Adipocyte (in vitro differentiated cells): ENCODE measurements at regions not wholly inside any gene's neighbourhood (a gene's known extent, or its start where the extent isn't known, plus 50 kb on each side); places are given as distances from the start of the nearest gene placed in this dataset.

ENCODE experiments used
- DNase-seq: peaks from one replicate; pipeline ENCODE4 v3.0.0-alpha.2; 2015; ENCODE audit warnings: low read depth
- H3K27me3 ChIP-seq: replicated peaks from 2 replicates; pipeline ENCODE4 v1.7.0; 2013; ENCODE audit warnings: mild to moderate bottlenecking, low read length, moderate library complexity; ENCODE audit not compliant: control insufficient read depth, insufficient read depth
- H3K36me3 ChIP-seq: 2 replicates; pipeline ENCODE4 v1.7.0; 2013; ENCODE audit warnings: low read length, mild to moderate bottlenecking, moderate library complexity; ENCODE audit not compliant: control insufficient read depth, insufficient read depth, severe bottlenecking
- H3K4me1 ChIP-seq: 2 replicates; pipeline ENCODE4 v1.7.0; 2013; ENCODE audit warnings: mild to moderate bottlenecking, low read length, moderate library complexity; ENCODE audit not compliant: control insufficient read depth, insufficient read depth
- H3K4me3 ChIP-seq: 2 replicates; pipeline ENCODE4 v1.7.0; 2013; ENCODE audit warnings: mild to moderate bottlenecking, low read length, moderate library complexity
- H3K9ac ChIP-seq: 2 replicates; pipeline ENCODE4 v1.7.0; 2013; ENCODE audit warnings: mild to moderate bottlenecking, low read length, moderate library complexity
- H3K9me3 ChIP-seq: 2 replicates; pipeline ENCODE4 v1.7.0; 2013; ENCODE audit warnings: mild to moderate bottlenecking, low read length, moderate library complexity; ENCODE audit not compliant: control insufficient read depth

DNA sequence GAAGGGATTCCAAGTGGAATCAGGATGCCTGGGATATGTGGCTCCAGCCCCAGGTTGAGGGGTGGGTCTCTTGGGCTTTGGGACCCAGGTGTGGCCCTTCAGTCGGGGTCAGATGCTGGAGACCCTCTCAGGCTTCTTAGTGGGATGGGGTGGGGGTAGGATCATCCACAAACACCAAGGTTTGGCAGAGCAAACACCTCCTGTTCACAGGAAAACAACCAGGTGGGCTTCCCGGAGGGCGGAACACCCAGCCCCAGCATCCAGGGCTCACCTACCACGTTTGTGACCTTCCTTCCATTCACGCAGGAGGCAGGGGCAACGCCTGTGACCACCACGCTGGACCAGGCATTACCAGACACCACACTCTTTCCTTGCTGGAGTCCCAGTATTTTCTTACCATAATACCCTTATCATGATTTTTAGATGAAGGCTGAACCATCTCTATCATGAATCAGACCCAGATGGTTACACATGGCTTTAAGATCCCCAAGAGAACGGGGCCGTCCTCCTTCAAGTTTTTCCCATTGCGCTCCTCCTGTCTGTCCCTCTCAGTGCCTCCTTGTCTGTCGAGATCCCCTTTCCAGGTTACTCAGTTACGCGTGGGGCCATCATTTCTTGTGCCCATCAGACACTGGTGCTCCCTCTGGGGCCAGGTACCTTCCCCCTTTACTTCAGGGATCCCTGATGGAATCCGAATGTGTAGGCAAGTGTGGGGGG lies 428.2 kb downstream of the NPHP4 start:
- no peaks in the 10 kb centered on the region for H3K4me1 ChIP-seq
- H3K36me3 ChIP-seq = no peaks in the 10 kb centered on the region
- H3K9me3 ChIP-seq = peaks cover 4% of the 10 kb centered on the region
- H3K27me3 ChIP-seq = no peaks in the 10 kb centered on the region
- DNase-seq = no peak
- H3K4me3 ChIP-seq = no peak overlapping the region
- no peak overlapping the region for H3K9ac ChIP-seq

DNA sequence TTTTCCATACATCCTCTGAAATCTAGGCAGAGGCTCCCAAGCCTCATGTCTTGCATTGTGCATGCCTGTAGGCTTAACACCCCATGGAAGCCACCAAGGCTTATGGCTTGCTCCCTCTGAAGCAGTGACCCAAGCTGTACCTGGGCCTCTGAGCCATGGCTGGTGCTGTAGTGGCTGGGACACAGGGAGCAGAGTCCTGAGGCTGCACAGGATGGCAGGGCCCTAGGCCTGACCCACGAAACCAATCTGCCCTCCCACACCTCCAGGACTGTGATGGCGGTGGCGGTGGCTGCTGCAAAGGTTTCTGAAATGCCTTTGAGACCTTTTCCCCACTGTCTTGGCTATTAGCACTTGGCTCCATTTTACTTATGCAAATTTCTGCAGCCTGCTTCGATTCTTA lies 429.5 kb downstream of the NPHP4 start:
- H3K9ac ChIP-seq = no peak overlapping the region
- no peaks in the 10 kb centered on the region for H3K4me1 ChIP-seq

DNA sequence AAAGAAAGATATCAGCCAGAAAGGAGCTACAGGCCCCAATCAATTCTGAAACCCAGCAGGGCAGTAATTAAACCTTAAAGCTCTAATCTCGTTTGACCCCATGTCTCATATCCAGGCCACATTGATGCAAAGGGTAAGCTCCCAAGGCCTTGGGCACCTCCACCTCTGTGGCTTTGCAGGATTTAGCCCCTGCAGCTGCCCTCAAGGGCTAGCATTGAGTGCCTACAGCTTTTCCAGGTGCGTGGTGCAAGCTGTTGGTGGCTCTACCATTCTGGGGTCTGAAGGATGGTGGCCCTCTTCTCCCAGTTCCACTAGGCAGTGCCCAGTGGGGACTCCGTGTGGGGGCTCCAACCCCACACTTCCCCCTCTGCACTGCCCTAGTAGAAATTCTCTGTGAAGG lies 429.9 kb downstream of the NPHP4 start:
- Histone ChIP-seq H3K4me3 (no peak overlapping the region), H3K4me1 (no peaks in the 10 kb centered on the region), H3K36me3 (no peaks in the 10 kb centered on the region), H3K27me3 (no peaks in the 10 kb centered on the region), H3K9ac (no peak overlapping the region), H3K9me3 (peaks cover 10% of the 10 kb centered on the region)
- no peak for DNase-seq

More for the DNA sequence above, 429.5 kb downstream of the NPHP4 start:
- H3K27me3 ChIP-seq = no peaks in the 10 kb centered on the region
- no peak overlapping the region for H3K4me3 ChIP-seq
- no peak for DNase-seq
- peaks cover 10% of the 10 kb centered on the region for H3K9me3 ChIP-seq
- no peaks in the 10 kb centered on the region for H3K36me3 ChIP-seq

DNA sequence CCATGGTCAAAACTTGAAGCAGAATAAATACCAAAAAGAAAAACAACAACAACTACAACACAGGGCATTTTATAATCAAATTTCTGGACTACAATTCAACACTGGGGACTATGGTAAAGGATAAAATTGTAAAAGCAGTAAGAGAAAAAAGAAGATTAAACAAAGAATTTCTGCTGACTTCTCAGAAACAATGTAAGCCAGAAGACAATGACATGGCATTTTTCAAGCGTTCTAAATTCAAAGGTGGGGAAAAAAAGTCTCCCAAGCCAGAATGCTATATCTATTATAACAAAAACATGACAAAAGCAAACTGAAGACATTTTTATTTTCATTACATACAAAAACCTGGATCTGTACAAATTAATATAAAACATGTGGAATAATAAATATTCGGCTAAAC lies 433.1 kb downstream of the NPHP4 start:
- no peaks in the 10 kb centered on the region for H3K4me1 ChIP-seq
- no peak overlapping the region for H3K9ac ChIP-seq
- no peaks in the 10 kb centered on the region for H3K27me3 ChIP-seq
- H3K36me3 ChIP-seq = no peaks in the 10 kb centered on the region
- no peak overlapping the region for H3K4me3 ChIP-seq
- H3K9me3 ChIP-seq = peaks cover 10% of the 10 kb centered on the region
- no peak for DNase-seq

DNA sequence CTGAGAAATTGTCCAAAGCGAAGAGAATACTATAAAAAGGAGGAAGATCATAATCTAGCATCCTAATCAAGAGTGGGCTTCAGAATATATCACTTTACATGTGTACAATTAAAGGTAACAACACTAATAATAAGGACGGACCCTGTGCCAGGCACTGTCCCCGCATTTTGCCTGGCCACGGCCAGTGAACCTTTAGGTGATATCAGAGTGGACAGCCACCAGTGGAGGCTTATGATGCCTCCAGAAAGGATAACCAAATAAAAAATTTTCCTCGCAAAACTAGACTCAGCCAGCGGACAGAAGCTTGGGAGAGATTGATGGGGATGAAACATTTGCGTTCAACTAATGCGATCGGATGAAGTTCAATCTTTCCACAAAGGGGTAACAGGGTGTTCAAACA lies 436.4 kb downstream of the NPHP4 start:
- peaks cover 10% of the 10 kb centered on the region for H3K9me3 ChIP-seq
- DNase-seq = no peak
- H3K27me3 ChIP-seq = no peaks in the 10 kb centered on the region
- H3K36me3 ChIP-seq = no peaks in the 10 kb centered on the region
- no peak overlapping the region for H3K9ac ChIP-seq
- no peaks in the 10 kb centered on the region for H3K4me1 ChIP-seq
- H3K4me3 ChIP-seq = no peak overlapping the region

DNA sequence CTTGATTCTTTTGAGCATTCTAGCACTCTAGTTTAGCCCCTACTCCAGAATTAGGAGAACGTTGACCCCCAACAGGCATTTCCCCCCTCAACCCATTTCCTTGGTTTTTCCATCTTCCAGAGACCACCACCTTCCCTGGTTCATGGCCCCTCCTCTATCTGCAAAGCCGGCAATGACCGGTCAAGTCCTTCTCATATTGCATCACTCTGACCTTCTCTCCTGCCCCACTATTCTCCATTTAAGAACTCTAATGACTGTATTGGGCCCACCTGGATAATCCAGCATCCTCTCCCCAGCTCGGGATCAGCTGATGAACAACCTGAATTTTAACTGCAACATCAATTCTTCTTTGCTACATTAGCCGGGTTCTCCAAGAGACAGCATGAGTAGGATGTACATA lies 437.4 kb downstream of the NPHP4 start:
- no peaks in the 10 kb centered on the region for H3K4me1 ChIP-seq
- DNase-seq = no peak
- H3K36me3 ChIP-seq = no peaks in the 10 kb centered on the region
- H3K4me3 ChIP-seq = no peak overlapping the region
- peaks cover 10% of the 10 kb centered on the region for H3K9me3 ChIP-seq
- H3K27me3 ChIP-seq = no peaks in the 10 kb centered on the region
- H3K9ac ChIP-seq = no peak overlapping the region

DNA sequence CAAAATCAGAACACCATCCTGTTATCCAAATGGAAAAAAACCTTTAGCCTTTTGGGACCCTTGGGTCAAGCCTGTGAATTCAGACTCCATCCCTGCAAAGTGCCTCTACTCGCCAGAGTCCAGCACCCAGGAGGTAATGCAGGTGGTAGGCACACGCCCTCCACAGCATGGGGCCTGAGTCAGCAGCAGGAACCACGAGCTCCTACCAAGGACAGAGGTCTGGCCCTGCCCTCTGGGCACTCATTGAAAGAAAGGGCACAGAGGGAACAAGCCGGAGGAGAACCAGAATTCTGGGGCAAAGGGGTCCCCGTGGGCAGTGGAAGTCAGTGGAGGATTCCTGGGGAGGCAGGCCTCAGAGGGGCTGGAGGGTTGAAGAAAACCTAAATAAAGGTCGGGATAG lies 438.1 kb downstream of the NPHP4 start:
- H3K9me3 ChIP-seq = peaks cover 10% of the 10 kb centered on the region
- H3K4me3 ChIP-seq = no peak overlapping the region
- H3K36me3 ChIP-seq = no peaks in the 10 kb centered on the region
- no peaks in the 10 kb centered on the region for H3K4me1 ChIP-seq
- H3K9ac ChIP-seq = no peak overlapping the region
- H3K27me3 ChIP-seq = no peaks in the 10 kb centered on the region
- no peak for DNase-seq

DNA sequence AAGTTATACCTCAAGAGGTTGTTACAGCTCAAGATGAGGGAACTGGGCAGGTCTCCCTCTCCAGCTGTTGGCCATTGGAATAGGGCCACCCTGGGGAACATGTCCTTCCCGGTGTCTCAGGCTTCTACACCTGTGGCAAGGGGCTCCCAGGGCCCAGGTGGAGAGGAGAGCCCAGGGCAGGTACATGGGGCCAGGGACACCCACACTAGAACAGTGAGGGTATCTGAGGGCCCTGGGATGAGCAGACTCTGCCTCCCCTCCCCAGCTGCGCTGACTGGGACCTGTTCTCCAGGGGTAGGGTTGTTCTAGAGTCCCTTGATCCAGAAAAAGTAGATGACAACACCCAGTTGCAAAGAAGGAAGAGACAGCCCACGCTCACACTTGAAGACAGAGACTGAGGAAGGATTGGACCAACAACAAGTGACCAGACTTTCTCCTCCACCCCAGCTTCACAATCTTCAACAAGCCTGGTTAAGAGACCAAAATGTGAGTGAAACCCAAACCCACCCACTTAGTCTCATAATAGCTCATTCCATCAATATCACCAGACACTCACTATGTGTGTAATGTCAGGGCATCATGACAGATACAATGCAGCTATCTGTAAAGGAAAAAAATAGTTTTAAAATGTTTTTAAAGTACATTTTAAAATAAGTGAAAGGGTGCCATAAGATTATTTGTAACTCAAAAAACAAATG lies 439.3 kb downstream of the NPHP4 start:
- DNase-seq = no peak
- H3K9ac ChIP-seq = no peak overlapping the region
- H3K36me3 ChIP-seq = no peaks in the 10 kb centered on the region
- no peak overlapping the region for H3K4me3 ChIP-seq
- H3K27me3 ChIP-seq = no peaks in the 10 kb centered on the region
- no peaks in the 10 kb centered on the region for H3K4me1 ChIP-seq
- H3K9me3 ChIP-seq = peaks cover under 1% of the 10 kb centered on the region

DNA sequence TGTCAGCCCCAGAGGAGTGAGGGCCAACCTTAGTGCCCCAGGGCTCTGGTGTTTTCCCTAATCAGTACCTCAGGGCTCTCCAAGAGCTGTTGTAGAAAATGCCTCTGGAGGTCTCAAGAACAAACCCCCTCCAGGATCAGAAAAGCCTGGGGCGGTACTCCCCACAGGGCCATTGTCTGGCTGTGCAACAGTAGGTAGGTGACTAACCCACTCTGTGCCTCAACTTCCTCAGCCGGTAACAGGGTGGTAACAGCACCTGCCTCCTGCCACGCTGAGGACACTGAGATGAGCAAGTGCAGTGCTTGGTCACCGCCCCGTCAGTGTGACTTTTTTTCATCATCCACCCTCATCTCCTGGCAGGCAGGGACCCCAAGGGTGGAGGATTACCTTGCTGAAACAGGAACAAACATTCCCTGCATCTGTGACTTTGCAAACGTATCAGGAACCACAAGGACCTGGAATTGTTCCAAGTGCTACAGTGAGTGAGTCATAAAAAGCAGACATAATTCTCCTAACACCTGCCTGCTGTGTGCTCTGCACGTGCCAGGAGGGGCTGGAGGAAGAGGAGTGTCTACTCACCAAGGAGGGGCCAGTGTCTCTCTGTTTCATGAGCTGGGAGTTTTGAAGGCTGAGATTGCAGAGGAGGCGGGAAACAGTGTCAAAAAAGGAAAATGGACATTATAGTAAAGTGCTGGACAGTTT lies 440.8 kb downstream of the NPHP4 start:
- Histone ChIP-seq H3K9me3 (no peaks in the 10 kb centered on the region), H3K27me3 (no peaks in the 10 kb centered on the region), H3K36me3 (no peaks in the 10 kb centered on the region), H3K4me1 (no peaks in the 10 kb centered on the region), H3K4me3 (no peak overlapping the region), H3K9ac (no peak overlapping the region)
- no peak for DNase-seq

DNA sequence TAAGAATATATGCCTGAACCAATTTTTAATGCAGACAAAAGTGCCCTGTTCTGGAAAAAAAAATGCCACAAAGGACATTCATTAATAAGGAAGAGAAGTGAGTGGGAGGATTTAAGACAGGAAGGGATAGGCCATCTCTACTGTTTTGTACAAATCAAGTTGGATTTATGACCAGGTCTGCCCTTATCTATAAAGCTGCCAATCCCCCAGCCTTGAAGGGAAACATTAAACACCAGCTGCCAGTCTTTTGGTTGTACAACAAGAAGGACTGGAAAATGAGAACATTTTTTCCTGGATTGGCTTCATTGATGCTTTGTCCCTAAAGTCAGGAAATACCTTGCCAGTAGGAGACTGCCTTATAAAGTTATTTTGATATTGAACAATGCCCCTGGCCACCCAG lies 444.0 kb downstream of the NPHP4 start:
- H3K4me1 ChIP-seq = no peaks in the 10 kb centered on the region
- no peaks in the 10 kb centered on the region for H3K36me3 ChIP-seq
- no peak for DNase-seq
- H3K9me3 ChIP-seq = no peaks in the 10 kb centered on the region
- no peaks in the 10 kb centered on the region for H3K27me3 ChIP-seq
- no peak overlapping the region for H3K4me3 ChIP-seq
- H3K9ac ChIP-seq = no peak overlapping the region

DNA sequence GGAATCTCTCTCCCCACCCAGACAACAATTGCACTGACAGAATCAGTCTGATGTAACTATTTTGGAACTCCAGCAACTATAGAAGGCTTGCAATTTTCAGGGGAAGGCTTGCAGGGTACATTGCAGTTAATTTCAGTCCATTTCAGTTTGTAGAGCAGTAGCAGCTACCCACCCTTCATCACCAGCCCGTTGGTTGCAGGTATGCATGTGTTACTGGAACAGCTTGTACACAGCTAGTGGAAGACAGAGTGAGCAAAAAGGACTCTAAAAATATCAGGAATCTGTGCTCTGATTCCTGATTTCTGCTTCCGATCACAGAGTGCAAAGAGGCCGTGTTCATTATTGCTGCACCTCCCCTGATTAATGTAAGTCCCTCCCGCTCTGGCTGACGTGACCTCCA lies 449.0 kb downstream of the NPHP4 start:
- no peaks in the 10 kb centered on the region for H3K4me1 ChIP-seq
- no peaks in the 10 kb centered on the region for H3K9me3 ChIP-seq
- H3K9ac ChIP-seq = no peak overlapping the region
- H3K27me3 ChIP-seq = no peaks in the 10 kb centered on the region
- H3K36me3 ChIP-seq = no peaks in the 10 kb centered on the region
- no peak for DNase-seq
- no peak overlapping the region for H3K4me3 ChIP-seq
